Keratinocyte (primary cell): ENCODE measurements at regions not wholly inside any gene's neighbourhood (a gene's known extent, or its start where the extent isn't known, plus 50 kb on each side); places are given as distances from the start of the nearest gene placed in this dataset.
A peak's percentile ranks its signal among the peaks of the same experiment; 100 is the strongest.

Experiments
- DNase-seq: peaks from one replicate; pipeline ENCODE4 v3.0.0-alpha.2; 2011; ENCODE audit warnings: low read depth, missing footprints, low spot score
- FAIRE-seq: peaks from 2 replicates; lab custom pipeline; 2011; peaks lifted over from hg19 to GRCh38; lab: Jason Lieb, UNC
- H2AFZ ChIP-seq: 2 replicates; pipeline ENCODE4 v1.6.0; 2012; ENCODE audit warnings: low read length, control low read depth, inconsistent platforms; ENCODE audit not compliant: control insufficient read depth
- H3K27ac ChIP-seq: 2 replicates; pipeline ENCODE4 v1.5.1; 2011; ENCODE audit warnings: low read length; ENCODE audit not compliant: control insufficient read depth, insufficient read depth
- H3K27me3 ChIP-seq: 3 replicates; pipeline ENCODE4 v1.6.0; 2011; ENCODE audit warnings: low read length; ENCODE audit not compliant: control insufficient read depth, insufficient read depth; ENCODE audit errors: extremely low read depth
- H3K36me3 ChIP-seq, 2 experiments: 2 replicates in 1 of 2; 3 replicates in 1 of 2; pipeline ENCODE4 v1.5.1; 2011; ENCODE audit warnings: low read length in 2 of 2, mild to moderate bottlenecking in 1 of 2; ENCODE audit not compliant: control insufficient read depth in 2 of 2, insufficient read depth in 2 of 2; ENCODE audit errors: extremely low read depth in 1 of 2
- H3K4me1 ChIP-seq: 3 replicates; pipeline ENCODE4 v1.5.1; 2011; ENCODE audit warnings: low read length; ENCODE audit not compliant: control insufficient read depth, insufficient read depth; ENCODE audit errors: extremely low read depth
- H3K4me2 ChIP-seq: 3 replicates; pipeline ENCODE4 v1.6.0; 2011; ENCODE audit warnings: low read depth, low read length; ENCODE audit not compliant: control insufficient read depth, insufficient read depth; ENCODE audit errors: extremely low read depth
- H3K4me3 ChIP-seq, 3 experiments: fragments of 200-600 bp in 1 of 3; sonication (generic) in 1 of 3; 2 replicates in 2 of 3; 3 replicates in 1 of 3; pipeline ENCODE4 v1.5.1; 2011 to 2016; ENCODE audit warnings: low read length in 3 of 3, mild to moderate bottlenecking in 3 of 3, control low read depth in 2 of 3, inconsistent platforms in 1 of 3, low read depth in 1 of 3, mixed read lengths in 1 of 3, mixed run types in 1 of 3, moderate library complexity in 1 of 3; ENCODE audit not compliant: control insufficient read depth in 2 of 3, insufficient read depth in 2 of 3; ENCODE audit errors: extremely low read depth in 1 of 3
- H3K79me2 ChIP-seq: 2 replicates; pipeline ENCODE4 v1.6.0; 2012; ENCODE audit warnings: low read length; ENCODE audit not compliant: control insufficient read depth, insufficient read depth
- H3K9ac ChIP-seq: 3 replicates; pipeline ENCODE4 v1.6.0; 2011; ENCODE audit warnings: low read length; ENCODE audit not compliant: control insufficient read depth, insufficient read depth; ENCODE audit errors: extremely low read depth
- H3K9me1 ChIP-seq: 3 replicates; pipeline ENCODE4 v1.6.0; 2011; ENCODE audit warnings: low read length; ENCODE audit not compliant: control insufficient read depth, insufficient read depth; ENCODE audit errors: extremely low read depth
- H3K9me3 ChIP-seq: 2 replicates; pipeline ENCODE4 v1.5.1; 2012; ENCODE audit warnings: low read depth, low read length; ENCODE audit not compliant: control insufficient read depth
- H4K20me1 ChIP-seq: 3 replicates; pipeline ENCODE4 v1.6.0; 2011; ENCODE audit warnings: low read length; ENCODE audit not compliant: control insufficient read depth, insufficient read depth; ENCODE audit errors: extremely low read depth
- EZH2 ChIP-seq: IDR thresholded peaks from one replicate; pipeline ENCODE4 v1.6.1; 2012; ENCODE audit warnings: inconsistent platforms, mild to moderate bottlenecking, low read length, moderate library complexity
- dilution Hi-C: fragments of 300-500 bp; cut with MboI; formaldehyde crosslinking; loops from one replicate; pipeline ENCODE4 v1.7.0; 2020; ENCODE audit warnings: low sequenced_read_pairs; ENCODE audit not compliant: extremely low pct_ligation_motif_present
- TF ChIP-seq, protein P1 (sequence below), 3 experiments: IDR thresholded peaks in 1 of 3; conservative IDR thresholded peaks in 1 of 3; optimal IDR thresholded peaks in 1 of 3; 2 replicates in 2 of 3; 3 replicates in 1 of 3; pipeline versions ENCODE3 to v1.5.1; 2011; ENCODE audit warnings: low read length in 3 of 3, mild to moderate bottlenecking in 3 of 3, moderate library complexity in 2 of 3, control low read depth in 1 of 3, inconsistent platforms in 1 of 3; ENCODE audit not compliant: insufficient read depth in 2 of 3; ENCODE audit errors: extremely low read depth in 1 of 3

GRCh38 chr2:62441824-62442223 is 64.2 kb downstream of the TMEM17 start:
- dilution Hi-C loops = no loop called here
- DNase-seq (no peak), FAIRE-seq (no peak)
- TF ChIP-seq EZH2 = no peak
- TF ChIP-seq, protein P1, sequence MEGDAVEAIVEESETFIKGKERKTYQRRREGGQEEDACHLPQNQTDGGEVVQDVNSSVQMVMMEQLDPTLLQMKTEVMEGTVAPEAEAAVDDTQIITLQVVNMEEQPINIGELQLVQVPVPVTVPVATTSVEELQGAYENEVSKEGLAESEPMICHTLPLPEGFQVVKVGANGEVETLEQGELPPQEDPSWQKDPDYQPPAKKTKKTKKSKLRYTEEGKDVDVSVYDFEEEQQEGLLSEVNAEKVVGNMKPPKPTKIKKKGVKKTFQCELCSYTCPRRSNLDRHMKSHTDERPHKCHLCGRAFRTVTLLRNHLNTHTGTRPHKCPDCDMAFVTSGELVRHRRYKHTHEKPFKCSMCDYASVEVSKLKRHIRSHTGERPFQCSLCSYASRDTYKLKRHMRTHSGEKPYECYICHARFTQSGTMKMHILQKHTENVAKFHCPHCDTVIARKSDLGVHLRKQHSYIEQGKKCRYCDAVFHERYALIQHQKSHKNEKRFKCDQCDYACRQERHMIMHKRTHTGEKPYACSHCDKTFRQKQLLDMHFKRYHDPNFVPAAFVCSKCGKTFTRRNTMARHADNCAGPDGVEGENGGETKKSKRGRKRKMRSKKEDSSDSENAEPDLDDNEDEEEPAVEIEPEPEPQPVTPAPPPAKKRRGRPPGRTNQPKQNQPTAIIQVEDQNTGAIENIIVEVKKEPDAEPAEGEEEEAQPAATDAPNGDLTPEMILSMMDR (optimal IDR thresholded peaks at IDR 0.05 in 1 of 3, IDR thresholded peaks at IDR 0.05 in 1 of 3, conservative IDR thresholded peaks at IDR 0.05 in 1 of 3; ENCODE audit: extremely low read depth in 1 of 3, insufficient read depth in 2 of 3, low read length in 3 of 3) = no peak
- no peaks in the 10 kb centered on the region for H3K9me1 ChIP-seq
- H3K79me2 ChIP-seq = no peaks in the 10 kb centered on the region
- no peak overlapping the region for H3K9ac ChIP-seq
- no peaks in the 10 kb centered on the region for H3K36me3 ChIP-seq
- H3K4me2 ChIP-seq = peak overlapping the region; percentile 22
- H3K4me3 ChIP-seq = no peak overlapping the region
- H3K9me3 ChIP-seq = no peaks in the 10 kb centered on the region
- no peaks in the 10 kb centered on the region for H3K27me3 ChIP-seq
- no peaks in the 10 kb centered on the region for H4K20me1 ChIP-seq
- H3K4me1 ChIP-seq = peaks cover 18% of the 10 kb centered on the region
- peak overlapping the region; percentile 4 for H2AFZ ChIP-seq
- no peak overlapping the region for H3K27ac ChIP-seq

DNA sequence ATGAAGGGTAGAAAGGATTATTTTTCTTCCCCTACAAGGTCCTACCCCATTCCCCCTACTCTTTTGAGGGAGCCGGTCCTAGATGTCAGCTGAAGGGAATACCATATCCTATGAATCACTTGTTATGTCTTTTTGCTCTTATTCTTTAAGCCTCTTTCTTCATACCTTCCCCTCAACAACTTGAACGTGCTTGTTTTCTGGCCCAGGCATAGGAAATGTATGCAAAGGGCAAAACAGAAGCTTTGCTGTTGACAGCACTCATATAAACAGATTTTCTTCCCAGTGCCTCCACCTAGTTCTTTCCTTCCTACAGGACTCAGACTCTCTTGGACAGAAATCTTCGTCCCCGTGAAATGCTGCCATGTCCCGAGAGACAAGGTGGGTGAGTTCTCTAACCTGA is 64.6 kb downstream of the TMEM17 start:
- TF ChIP-seq, protein P1 (optimal IDR thresholded peaks at IDR 0.05 in 1 of 3, IDR thresholded peaks at IDR 0.05 in 1 of 3, conservative IDR thresholded peaks at IDR 0.05 in 1 of 3; ENCODE audit: extremely low read depth in 1 of 3, insufficient read depth in 2 of 3, low read length in 3 of 3) = no peak
- TF ChIP-seq EZH2 = no peak
- Histone ChIP-seq H4K20me1 (no peaks in the 10 kb centered on the region), H2AFZ (peak overlapping the region; percentile 4), H3K27ac (no peak overlapping the region), H3K9me1 (no peaks in the 10 kb centered on the region), H3K9ac (no peak overlapping the region), H3K36me3 (no peaks in the 10 kb centered on the region), H3K4me1 (peaks cover 18% of the 10 kb centered on the region), H3K27me3 (no peaks in the 10 kb centered on the region), H3K4me2 (peak overlapping the region; percentile 22), H3K79me2 (no peaks in the 10 kb centered on the region), H3K4me3 (no peak overlapping the region), H3K9me3 (no peaks in the 10 kb centered on the region)
- dilution Hi-C loops = no loop called here
- FAIRE-seq = peak; percentile 60
- DNase-seq = no peak
